Caco-2 (cell line): ENCODE measurements at regions not wholly inside any gene's neighbourhood (a gene's known extent, or its start where the extent isn't known, plus 50 kb on each side); places are given as distances from the start of the nearest gene placed in this dataset.

Experiments
- BruUV-seq: library from RNA; stranded (reverse); fragments of 400-500 nt; replicated peaks from 2 replicates; lab custom pipeline; 2021; lab: Mats Ljungman, UMichigan
- CTCF ChIA-PET: fragments of 300-600 bp; sonication (Branson Sonifier 250); formaldehyde crosslinking; loops from one replicate; lab custom pipeline; 2022; ENCODE audit warnings: antibody characterized with exemption; lab: Charles Lee
- POLR2A ChIA-PET: fragments of 300-600 bp; sonication (Branson Sonifier 250); formaldehyde crosslinking; loops from one replicate; lab custom pipeline; 2022; ENCODE audit warnings: antibody characterized with exemption; lab: Charles Lee
- DNase-seq, 2 experiments: peaks; one replicate each; pipeline versions ENCODE4 v3.0.0 to v3.0.0-alpha.2; 2020 to 2022
- H3K27me3 ChIP-seq: replicated peaks from 2 replicates; pipeline ENCODE4 v1.6.0; 2011; ENCODE audit warnings: low read length; ENCODE audit not compliant: control insufficient read depth, insufficient read depth
- H3K36me3 ChIP-seq: 2 replicates; pipeline ENCODE4 v1.5.1; 2011; ENCODE audit warnings: low read length; ENCODE audit not compliant: control insufficient read depth, insufficient read depth
- H3K4me1 ChIP-seq: fragments of 250-450 bp; sonication (Bioruptor Pico); 2 replicates; pipeline ENCODE4 v1.5.1; 2020; ENCODE audit warnings: mild to moderate bottlenecking
- H3K4me3 ChIP-seq: 2 replicates; pipeline ENCODE4 v1.5.1; 2011; ENCODE audit warnings: low read depth, mild to moderate bottlenecking, control low read depth, low read length
- H3K9me3 ChIP-seq: fragments of 250-450 bp; sonication (Bioruptor Pico); 2 replicates; pipeline ENCODE4 v1.5.1; 2020; ENCODE audit warnings: mild to moderate bottlenecking, moderate library complexity
- H3K27ac Mint-ChIP-seq: one replicate; pipeline ENCODE4 v1.8.0; 2022; ENCODE audit warnings: mixed read lengths; ENCODE audit not compliant: unreplicated experiment
- H3K27me3 Mint-ChIP-seq: one replicate; pipeline ENCODE4 v1.8.0; 2022; ENCODE audit warnings: mixed read lengths; ENCODE audit not compliant: insufficient read depth, unreplicated experiment
- H3K36me3 Mint-ChIP-seq: one replicate; pipeline ENCODE4 v1.8.0; 2022; ENCODE audit warnings: mild to moderate bottlenecking, mixed read lengths; ENCODE audit not compliant: insufficient read depth, unreplicated experiment
- H3K4me1 Mint-ChIP-seq: one replicate; pipeline ENCODE4 v1.8.0; 2022; ENCODE audit warnings: low read depth, mixed read lengths; ENCODE audit not compliant: unreplicated experiment
- H3K4me3 Mint-ChIP-seq: one replicate; pipeline ENCODE4 v1.8.0; 2022; ENCODE audit warnings: mild to moderate bottlenecking, moderate library complexity, mixed read lengths; ENCODE audit not compliant: unreplicated experiment
- H3K9me3 Mint-ChIP-seq: one replicate; pipeline ENCODE4 v1.8.0; 2022; ENCODE audit warnings: mixed read lengths; ENCODE audit not compliant: unreplicated experiment
- intact Hi-C: fragments of 100-400 bp; cut with micrococcal nuclease; formaldehyde crosslinking; loops from one replicate; pipeline ENCODE4 v1.10.0; 2022; ENCODE audit not compliant: unreplicated experiment
- TF ChIP-seq, protein P1 (sequence below), 2 experiments: fragments of 200-600 bp in 1 of 2; IDR thresholded peaks; 1 replicate in 1 of 2; 2 replicates in 1 of 2; pipeline versions ENCODE4 v1.5.1 to v1.8.0; 2011 to 2022; ENCODE audit warnings: antibody characterized with exemption in 1 of 2, control low read depth in 1 of 2, inconsistent platforms in 1 of 2, low read depth in 1 of 2, low read length in 1 of 2, mild to moderate bottlenecking in 1 of 2, moderate library complexity in 1 of 2; ENCODE audit not compliant: insufficient read depth in 1 of 2, severe bottlenecking in 1 of 2, unreplicated experiment in 1 of 2

DNA sequence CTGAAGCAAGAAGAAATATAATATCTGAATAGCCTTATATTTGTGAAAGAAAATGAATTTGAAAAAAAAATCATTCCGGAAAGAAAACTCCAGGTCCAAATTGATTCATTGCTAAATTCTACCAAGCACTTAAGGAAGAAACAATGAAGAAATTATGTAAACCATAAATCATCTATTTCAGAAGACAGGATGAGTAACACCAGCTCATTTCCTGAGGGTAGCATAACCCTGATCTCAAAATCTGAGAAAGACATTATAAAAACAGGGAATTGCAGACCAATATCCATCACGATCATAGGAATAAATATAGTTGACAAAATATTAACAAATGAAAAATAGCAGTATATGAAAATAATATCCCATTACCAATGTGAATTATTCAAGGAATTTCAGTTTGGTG is 70.1 kb upstream of the RAB18 start:
- intact Hi-C loops, result no loop called here

DNA sequence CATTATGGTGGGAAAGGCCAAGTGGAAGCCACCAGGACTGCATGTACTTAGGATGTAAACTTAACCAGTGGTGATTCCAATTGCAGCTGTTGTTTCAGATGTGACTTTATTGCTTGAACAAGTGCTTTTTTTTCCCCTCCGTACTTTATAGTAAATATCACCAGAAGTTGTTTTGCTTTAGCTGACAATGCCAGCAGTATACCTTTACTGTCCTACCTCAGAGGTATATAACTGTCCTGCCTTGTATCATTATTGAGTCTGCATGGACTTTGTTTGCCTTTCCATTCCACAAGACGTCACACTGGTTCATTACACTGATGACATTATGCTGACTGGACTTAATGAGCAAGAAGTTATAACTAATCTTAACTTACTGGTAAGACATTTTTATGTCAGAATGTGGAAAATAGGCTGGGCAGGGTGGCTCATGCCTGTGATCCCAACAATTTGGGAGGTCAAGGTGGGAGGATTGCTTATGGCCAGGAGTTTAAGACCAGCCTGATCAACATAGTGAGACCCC is 77.1 kb upstream of the RAB18 start:
- no peak overlapping the region for H3K27ac Mint-ChIP-seq
- no peak overlapping the region for H3K4me3 ChIP-seq
- ChIA-PET CTCF (no interaction called here), POLR2A (no interaction called here)
- H3K27me3 ChIP-seq, result no peaks in the 10 kb centered on the region
- no peaks in the 10 kb centered on the region for H3K9me3 Mint-ChIP-seq
- H3K4me1 ChIP-seq, result no peaks in the 10 kb centered on the region
- no peaks in the 10 kb centered on the region for H3K27me3 Mint-ChIP-seq
- no TSS peak for BruUV-seq
- H3K4me1 Mint-ChIP-seq, result no peaks in the 10 kb centered on the region
- H3K36me3 Mint-ChIP-seq, result no peaks in the 10 kb centered on the region
- peaks cover 8% of the 10 kb centered on the region; the same call in 1 of the 2 replicates for H3K9me3 ChIP-seq
- no peak for DNase-seq
- no peak overlapping the region for H3K4me3 Mint-ChIP-seq
- no peaks in the 10 kb centered on the region for H3K36me3 ChIP-seq
- intact Hi-C loops, result no loop called here
- TF ChIP-seq, protein P1, sequence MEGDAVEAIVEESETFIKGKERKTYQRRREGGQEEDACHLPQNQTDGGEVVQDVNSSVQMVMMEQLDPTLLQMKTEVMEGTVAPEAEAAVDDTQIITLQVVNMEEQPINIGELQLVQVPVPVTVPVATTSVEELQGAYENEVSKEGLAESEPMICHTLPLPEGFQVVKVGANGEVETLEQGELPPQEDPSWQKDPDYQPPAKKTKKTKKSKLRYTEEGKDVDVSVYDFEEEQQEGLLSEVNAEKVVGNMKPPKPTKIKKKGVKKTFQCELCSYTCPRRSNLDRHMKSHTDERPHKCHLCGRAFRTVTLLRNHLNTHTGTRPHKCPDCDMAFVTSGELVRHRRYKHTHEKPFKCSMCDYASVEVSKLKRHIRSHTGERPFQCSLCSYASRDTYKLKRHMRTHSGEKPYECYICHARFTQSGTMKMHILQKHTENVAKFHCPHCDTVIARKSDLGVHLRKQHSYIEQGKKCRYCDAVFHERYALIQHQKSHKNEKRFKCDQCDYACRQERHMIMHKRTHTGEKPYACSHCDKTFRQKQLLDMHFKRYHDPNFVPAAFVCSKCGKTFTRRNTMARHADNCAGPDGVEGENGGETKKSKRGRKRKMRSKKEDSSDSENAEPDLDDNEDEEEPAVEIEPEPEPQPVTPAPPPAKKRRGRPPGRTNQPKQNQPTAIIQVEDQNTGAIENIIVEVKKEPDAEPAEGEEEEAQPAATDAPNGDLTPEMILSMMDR (IDR thresholded peaks at IDR 0.05; ENCODE audit: insufficient read depth in 1 of 2, low read depth in 1 of 2, low read length in 1 of 2, severe bottlenecking in 1 of 2, unreplicated experiment in 1 of 2), result no peak

More for the DNA sequence above, 70.1 kb upstream of the RAB18 start:
- no peaks in the 10 kb centered on the region for H3K9me3 ChIP-seq
- no peaks in the 10 kb centered on the region for H3K36me3 ChIP-seq
- CTCF ChIA-PET, result no interaction called here
- no peaks in the 10 kb centered on the region for H3K4me1 Mint-ChIP-seq
- H3K4me3 Mint-ChIP-seq, result no peak overlapping the region
- no peaks in the 10 kb centered on the region for H3K9me3 Mint-ChIP-seq
- no TSS peak for BruUV-seq
- H3K36me3 Mint-ChIP-seq, result no peaks in the 10 kb centered on the region
- H3K27me3 ChIP-seq, result no peaks in the 10 kb centered on the region
- H3K27me3 Mint-ChIP-seq, result peaks cover 17% of the 10 kb centered on the region
- no peak for DNase-seq
- H3K4me3 ChIP-seq, result no peak overlapping the region
- POLR2A ChIA-PET, result no interaction called here
- TF ChIP-seq, protein P1 (IDR thresholded peaks at IDR 0.05; ENCODE audit: insufficient read depth in 1 of 2, low read depth in 1 of 2, low read length in 1 of 2, severe bottlenecking in 1 of 2, unreplicated experiment in 1 of 2), result no peak
- no peak overlapping the region for H3K27ac Mint-ChIP-seq
- H3K4me1 ChIP-seq, result no peaks in the 10 kb centered on the region

DNA sequence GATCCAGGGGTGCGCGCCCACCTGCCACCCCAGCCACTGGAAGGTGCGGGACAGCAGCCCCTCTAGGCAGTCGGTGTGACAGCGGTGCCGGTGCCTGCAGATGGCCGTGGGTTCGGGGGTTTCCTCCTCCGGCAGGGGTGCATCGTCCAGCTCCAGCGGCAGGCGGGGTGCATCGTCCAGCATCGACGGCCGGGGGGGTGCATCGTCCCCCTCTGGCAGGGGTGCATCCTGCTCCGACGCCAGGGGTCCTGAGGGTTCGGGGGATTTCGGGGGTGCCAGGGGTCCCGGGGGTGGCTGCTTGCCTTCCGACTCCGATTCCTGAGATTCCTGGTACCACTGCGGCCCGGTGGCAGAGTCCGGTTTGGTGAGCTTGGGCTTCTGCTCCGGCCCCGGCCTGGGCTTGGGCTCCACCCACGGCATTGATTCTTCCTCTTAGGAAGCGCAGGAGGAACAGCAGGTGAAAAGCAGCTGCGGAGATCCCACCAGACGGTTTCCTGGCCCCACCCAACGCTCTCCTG is 90.2 kb upstream of the RAB18 start:
- no TSS peak for BruUV-seq
- Histone ChIP-seq H3K9me3 (peaks cover 4% of the 10 kb centered on the region; the same call in 1 of the 2 replicates), H3K4me3 (no peak overlapping the region), H3K27me3 (no peaks in the 10 kb centered on the region), H3K4me1 (no peaks in the 10 kb centered on the region), H3K36me3 (no peaks in the 10 kb centered on the region)
- no peaks in the 10 kb centered on the region for H3K4me1 Mint-ChIP-seq
- CTCF ChIA-PET, result no interaction called here
- H3K27ac Mint-ChIP-seq, result no peak overlapping the region
- H3K4me3 Mint-ChIP-seq, result no peak overlapping the region
- intact Hi-C loops, result no loop called here
- POLR2A ChIA-PET, result no interaction called here
- no peak for DNase-seq
- no peaks in the 10 kb centered on the region for H3K36me3 Mint-ChIP-seq
- H3K9me3 Mint-ChIP-seq, result peaks cover 15% of the 10 kb centered on the region
- peaks cover 18% of the 10 kb centered on the region for H3K27me3 Mint-ChIP-seq
- TF ChIP-seq, protein P1 (IDR thresholded peaks at IDR 0.05; ENCODE audit: insufficient read depth in 1 of 2, low read depth in 1 of 2, low read length in 1 of 2, severe bottlenecking in 1 of 2, unreplicated experiment in 1 of 2), result no peak
